SK-N-SH (cell line): ENCODE measurements at regions not wholly inside any gene's neighbourhood (a gene's known extent, or its start where the extent isn't known, plus 50 kb on each side); places are given as distances from the start of the nearest gene placed in this dataset.

Experiments used
- CTCF ChIP-seq: fragments of 200-600 bp; sonication (generic); IDR thresholded peaks from 2 replicates; pipeline ENCODE4 v1.6.1; 2017; ENCODE audit warnings: antibody characterized with exemption, mild to moderate bottlenecking, moderate library complexity
- GABPA ChIP-seq: IDR thresholded peaks from 2 replicates; pipeline ENCODE4 v1.4.0; 2012; ENCODE audit warnings: low read depth, mild to moderate bottlenecking
- GATA2 ChIP-seq: sonication (generic); formaldehyde crosslinking; IDR thresholded peaks from 2 replicates; pipeline ENCODE4 v1.5.0; 2020; ENCODE audit warnings: mild to moderate bottlenecking, missing genetic modification reagents
- MAX ChIP-seq: IDR thresholded peaks from 2 replicates; pipeline ENCODE4 v1.4.0; 2012; ENCODE audit warnings: low read depth
- MXI1 ChIP-seq: IDR thresholded peaks from 2 replicates; pipeline ENCODE4 v1.6.1; 2012; ENCODE audit warnings: mild to moderate bottlenecking, low read depth, low read length, improper control_type of control experiment
- PBX3 ChIP-seq: IDR thresholded peaks from 2 replicates; pipeline ENCODE4; 2012
- SMC3 ChIP-seq: IDR thresholded peaks from 2 replicates; pipeline ENCODE4 v1.6.1; 2012; ENCODE audit warnings: low read depth, low read length, improper control_type of control experiment
- YY1 ChIP-seq: IDR thresholded peaks from 2 replicates; pipeline ENCODE4 v1.4.0; 2012; ENCODE audit warnings: low read depth, mild to moderate bottlenecking

- TF ChIP-seq SMC3 (no peak), CTCF (no peak), GABPA (no peak), MXI1 (no peak), PBX3 (no peak), MAX (no peak), GATA2 (no peak), YY1 (no peak)
Measured at GRCh38 chr1:204751883-204752687, 66.5 kb upstream of the LRRN2 start.
